Germinal center (tissue), 1 donor: ENCODE measurements at regions not wholly inside any gene's neighbourhood (a gene's known extent, or its start where the extent isn't known, plus 50 kb on each side); places are given as distances from the start of the nearest gene placed in this dataset.

Source experiments
- DNase-seq: peaks from one replicate; pipeline ENCODE4 v3.0.0; 2012; ENCODE audit warnings: mixed read lengths, low spot score

DNA sequence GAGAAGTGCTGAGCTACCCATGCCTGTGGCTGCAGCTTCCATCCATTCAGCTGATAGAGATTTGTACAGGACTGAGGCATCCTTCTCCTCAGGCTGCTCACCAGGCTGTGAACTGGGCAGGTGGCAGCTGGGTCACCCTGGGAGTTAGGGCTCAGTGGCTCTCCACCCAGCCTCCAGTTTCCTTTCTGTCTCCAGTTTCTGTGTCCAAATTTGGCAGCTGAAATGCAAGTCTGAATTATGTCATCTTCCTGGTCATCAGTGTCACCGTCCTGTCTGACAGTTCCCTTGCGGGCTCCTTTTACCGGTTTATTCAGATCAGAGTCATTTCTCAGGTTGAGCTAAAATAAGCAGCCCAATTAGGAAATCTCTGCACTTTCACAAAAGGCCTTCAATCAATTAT, 93.3 kb downstream of the EDN1 start:
- no peak for DNase-seq

- no peak for DNase-seq
These were observed 94.3 kb downstream of the EDN1 start for GRCh38 chr6:12384357-12384912.

DNA sequence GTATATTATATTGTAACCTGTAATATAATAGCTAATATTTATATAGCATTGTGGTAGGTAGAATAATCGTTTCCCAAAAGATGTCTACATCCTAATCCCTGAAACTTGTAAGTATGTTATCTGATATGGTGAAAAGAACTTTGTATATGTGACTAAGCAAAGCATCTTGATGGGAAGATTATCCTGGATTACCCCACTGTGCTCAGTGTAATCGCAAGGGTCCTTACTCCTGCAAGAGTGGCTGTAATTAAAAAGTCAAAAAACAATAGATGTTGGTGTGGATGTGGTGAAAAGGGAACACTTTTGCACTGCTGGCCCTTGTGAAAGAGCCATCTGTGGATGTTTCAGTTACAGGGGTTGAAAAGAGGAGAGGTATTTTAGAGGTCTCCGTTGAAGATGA, 95.2 kb downstream of the EDN1 start:
- no peak for DNase-seq

- no peak for DNase-seq
These were observed 96.7 kb downstream of the EDN1 start for GRCh38 chr6:12386816-12387215.

- DNase-seq: no peak
These were observed 101.3 kb downstream of the EDN1 start for GRCh38 chr6:12391472-12391871.

- DNase-seq: no peak
These were observed 102.3 kb downstream of the EDN1 start for GRCh38 chr6:12392490-12392889.

DNA sequence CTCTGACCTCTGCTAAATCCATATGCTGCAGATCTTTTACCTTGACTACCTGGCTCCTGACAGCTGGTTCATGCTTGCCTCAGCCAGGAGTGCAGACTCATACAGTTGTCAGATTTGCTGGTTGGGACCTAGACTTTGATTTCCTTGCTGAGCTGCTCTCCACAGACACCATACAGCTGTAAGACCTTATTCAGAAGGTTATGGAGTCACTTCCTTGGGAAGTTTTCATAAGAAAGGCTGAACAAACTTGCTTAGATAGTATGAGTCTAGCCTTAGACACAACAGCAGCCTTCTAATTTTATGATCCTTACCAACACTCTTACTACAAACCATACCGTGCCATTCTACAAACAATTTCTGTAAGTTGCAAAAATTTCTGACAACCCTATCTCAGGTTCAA, 102.9 kb downstream of the EDN1 start:
- no peak for DNase-seq

- DNase-seq: no peak
These were observed 104.0 kb downstream of the EDN1 start for GRCh38 chr6:12394170-12394569.

GRCh38 chr6:12395898-12396297, 105.7 kb downstream of the EDN1 start:
- DNase-seq: no peak

GRCh38 chr6:12401200-12401599, 111.0 kb downstream of the EDN1 start:
- no peak for DNase-seq

GRCh38 chr6:12403201-12403826, 113.2 kb downstream of the EDN1 start:
- no peak for DNase-seq

- no peak for DNase-seq
These were observed 113.9 kb downstream of the EDN1 start for GRCh38 chr6:12403947-12404647.

DNA sequence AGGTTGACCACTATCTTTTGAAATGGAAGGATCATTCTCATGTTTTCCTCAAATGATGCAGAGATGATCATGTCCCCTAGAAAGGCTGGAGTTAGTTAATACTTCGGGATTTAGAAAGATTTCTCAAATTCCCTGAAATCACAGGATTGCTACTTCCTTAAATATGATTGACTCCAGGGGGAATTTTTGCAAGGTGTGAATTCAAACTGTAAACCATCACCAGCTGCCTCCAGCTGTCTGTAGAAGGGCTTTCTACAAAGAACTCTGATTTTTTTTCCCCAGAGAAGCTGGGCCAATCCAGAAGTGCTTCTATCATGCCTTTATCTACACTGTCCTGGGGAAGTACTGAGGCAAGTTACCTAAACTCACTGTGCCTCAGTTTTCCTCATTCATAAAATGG, 114.5 kb downstream of the EDN1 start:
- no peak for DNase-seq

GRCh38 chr6:12408752-12409151, 118.6 kb downstream of the EDN1 start:
- DNase-seq: no peak

DNA sequence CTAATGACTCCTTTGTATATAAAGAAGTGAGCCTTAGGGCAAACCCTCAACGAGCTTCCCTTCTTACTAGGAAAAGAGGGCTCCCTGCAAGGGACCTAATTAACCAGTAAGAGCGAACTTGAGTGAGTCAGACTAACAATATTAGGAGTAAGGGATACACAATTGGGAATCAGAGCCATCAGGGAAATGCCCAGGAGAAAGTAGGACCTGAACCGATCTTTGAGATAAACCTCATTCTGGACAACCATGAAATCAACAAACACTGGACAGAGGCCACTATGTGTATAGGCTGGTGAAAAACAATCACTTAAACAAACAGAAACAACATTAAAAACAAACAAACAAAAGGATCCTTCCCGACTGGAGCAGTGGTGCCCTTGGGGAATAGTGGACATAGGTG, 120.8 kb downstream of the EDN1 start:
- no peak for DNase-seq

DNA sequence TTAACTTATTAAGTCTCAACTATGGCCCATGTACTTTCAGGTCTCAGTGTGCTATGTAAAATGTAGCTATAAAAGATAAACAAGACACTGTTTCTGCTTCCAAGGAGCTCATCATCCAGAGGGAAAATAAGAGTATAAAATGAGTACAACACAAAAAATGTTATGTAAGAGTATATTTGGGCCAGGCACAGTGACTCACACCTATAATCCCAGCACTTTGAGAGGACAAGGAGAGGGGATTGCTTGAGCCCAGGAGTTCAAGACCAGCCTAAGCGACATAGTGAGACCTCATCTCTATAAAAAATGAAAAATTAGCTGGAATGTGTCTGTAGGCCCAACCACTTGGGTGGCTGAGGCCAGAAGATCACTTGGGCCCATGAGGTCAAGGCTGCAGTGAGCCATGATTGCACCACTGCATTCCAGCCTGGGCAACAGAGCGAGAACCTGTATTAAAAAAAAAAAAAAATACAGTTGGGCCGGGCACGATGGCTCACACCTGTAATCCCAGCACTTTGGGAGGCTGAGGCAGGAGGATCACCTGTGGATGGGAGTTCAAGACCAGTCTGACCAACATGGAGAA, 124.0 kb downstream of the EDN1 start:
- no peak for DNase-seq

GRCh38 chr6:12415980-12416598, 125.9 kb downstream of the EDN1 start:
- DNase-seq: no peak

DNA sequence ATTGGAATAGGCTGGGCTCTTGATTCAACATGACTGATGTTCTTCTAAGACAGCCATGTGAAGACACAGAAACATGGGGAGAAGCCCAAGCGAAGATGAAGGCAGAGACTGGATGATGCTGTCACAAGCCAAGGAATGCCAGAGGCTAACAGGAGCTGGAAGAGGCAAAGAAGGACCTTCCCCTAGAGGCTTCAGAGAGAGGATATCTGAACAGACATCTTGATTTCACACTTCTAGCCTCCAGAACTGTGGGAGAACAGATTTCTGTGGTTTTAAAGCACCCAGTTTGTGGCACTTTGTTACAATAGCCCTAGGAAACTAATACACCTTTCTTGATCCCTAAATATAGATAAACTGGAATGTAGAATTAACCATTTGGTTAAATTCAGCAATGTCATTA, 127.0 kb downstream of the EDN1 start:
- no peak for DNase-seq

GRCh38 chr6:12418946-12419345, 128.8 kb downstream of the EDN1 start:
- DNase-seq: no peak

DNA sequence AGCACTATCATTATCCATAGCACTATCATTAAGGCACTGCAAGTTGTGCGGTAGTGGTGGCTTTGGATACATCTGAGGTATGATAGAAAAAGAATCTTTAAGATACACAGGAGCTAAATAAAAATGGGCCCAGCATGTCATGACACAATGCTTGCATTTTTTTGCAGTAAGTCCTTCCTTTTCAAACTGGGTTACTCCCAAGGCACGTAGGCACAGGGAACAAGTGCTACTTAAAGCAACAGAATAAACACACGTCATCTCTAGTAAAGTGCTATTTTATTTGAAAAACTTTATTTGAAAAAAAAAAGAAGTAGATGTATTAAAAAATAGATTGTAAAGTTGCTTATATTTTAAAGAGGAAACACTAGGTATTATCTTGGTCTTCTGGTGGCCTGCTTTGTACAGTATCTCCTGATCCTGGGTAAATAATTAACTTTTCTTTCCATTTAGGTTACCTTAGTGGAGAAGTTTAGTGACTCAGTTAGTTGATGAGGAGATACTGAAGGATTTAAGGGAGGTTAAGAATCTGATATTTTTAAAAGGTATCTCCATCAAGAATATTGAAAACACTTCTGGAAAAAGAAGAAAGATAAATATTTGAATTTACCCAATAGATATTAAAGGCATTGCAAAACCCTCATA, 129.6 kb downstream of the EDN1 start:
- DNase-seq: no peak

DNA sequence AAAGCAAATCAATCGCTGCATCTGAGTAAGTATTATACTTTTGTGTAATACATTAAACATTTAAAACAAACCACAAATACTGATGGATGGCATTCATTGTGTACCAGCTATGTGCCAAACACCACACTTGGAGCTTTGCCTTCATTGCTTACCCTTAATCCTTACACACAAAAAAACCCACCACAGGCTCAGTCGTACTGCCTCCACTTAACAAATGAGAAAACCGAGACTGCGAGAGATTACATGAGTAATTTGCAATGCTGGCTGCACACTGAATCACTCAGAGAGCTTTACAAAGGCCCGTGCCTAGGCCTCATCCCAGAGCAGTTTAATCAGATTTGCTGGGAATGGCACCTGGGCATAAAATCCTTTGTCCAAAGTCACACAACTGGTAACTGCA, 130.5 kb downstream of the EDN1 start:
- no peak for DNase-seq

DNA sequence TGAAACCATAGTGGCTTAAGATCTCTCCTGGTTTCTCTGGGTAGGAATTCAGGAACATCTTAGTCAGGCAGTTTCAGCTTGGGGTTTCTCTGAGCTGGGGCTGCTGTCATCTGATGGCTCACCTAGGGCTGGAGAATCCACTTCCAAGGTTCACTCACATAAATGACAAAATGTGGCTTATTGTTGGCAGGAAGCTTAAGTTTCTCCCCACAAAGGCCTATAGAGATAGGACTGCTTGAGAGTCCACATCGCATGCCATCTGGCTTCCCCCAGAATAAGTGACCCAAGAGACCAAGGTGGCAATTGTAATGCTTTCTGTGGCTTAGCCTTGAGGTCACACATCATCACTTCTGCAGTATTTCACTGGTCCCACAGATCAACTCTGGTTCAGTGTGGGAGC, 131.4 kb downstream of the EDN1 start:
- no peak for DNase-seq
